Activated naive CD4-positive, alpha-beta T cell treated with anti-CD3 and anti-CD28 coated beads, Interleukin-2, amount 50 U/mL, for 72 hours (primary cell): ENCODE measurements at regions not wholly inside any gene's neighbourhood (a gene's known extent, or its start where the extent isn't known, plus 50 kb on each side); places are given as distances from the start of the nearest gene placed in this dataset.
A peak's percentile ranks its signal among the peaks of the same experiment; 100 is the strongest.
"Not testable (repeated sequence)": the region's sequence is repeated elsewhere in the genome, so short reads cannot be mapped to it uniquely, and the experiment has no call there.

Source experiments
- ATAC-seq, 2 donors: fragments of 150-1000 bp; cut with Tn5 transposase; 2 replicates each; pipeline ENCODE4 v1.10.0; 2021; ENCODE audit warnings: mild to moderate bottlenecking in 2 of 2, moderate library complexity in 2 of 2
- DNase-seq, 2 donors: peaks; one replicate each; pipeline ENCODE4 v3.0.0; 2021 to 2022; ENCODE audit warnings: low spot score in 2 of 2
- H3K27ac Mint-ChIP-seq, 2 donors: one replicate each; pipeline ENCODE4 v1.8.0; 2022; ENCODE audit warnings: mild to moderate bottlenecking in 2 of 2, mixed read lengths in 2 of 2
- H3K36me3 Mint-ChIP-seq, 2 donors: one replicate each; pipeline ENCODE4 v1.8.0; 2022; ENCODE audit warnings: mixed read lengths in 2 of 2
- H3K9me3 Mint-ChIP-seq, 2 donors: one replicate each; pipeline ENCODE4 v1.8.0; 2022; ENCODE audit warnings: mixed read lengths in 2 of 2

DNA sequence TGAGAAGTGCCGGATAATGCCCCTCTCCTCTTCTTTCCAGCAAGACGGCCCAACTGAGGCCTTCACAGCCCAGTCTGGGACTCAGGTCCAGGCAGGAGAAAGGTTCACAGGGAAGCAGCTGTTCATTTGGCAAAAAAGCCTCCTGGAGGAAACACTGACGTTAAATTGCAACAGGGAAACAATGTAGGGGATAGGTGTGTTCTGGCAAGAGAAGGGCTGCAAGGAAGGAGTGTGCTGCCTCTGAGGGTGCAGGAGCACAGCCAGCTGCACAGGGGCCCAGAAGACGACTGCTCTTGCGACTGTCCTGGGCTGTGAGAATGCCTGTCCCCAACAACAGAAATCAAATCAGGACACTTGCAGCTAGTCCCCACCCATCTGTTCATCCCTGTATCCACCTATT is 70.6 kb upstream of the PMEPA1 start:
- no peaks in the 10 kb centered on the region for H3K9me3 Mint-ChIP-seq
- DNase-seq, result no peak
- no peak for ATAC-seq
- no peak overlapping the region for H3K27ac Mint-ChIP-seq
- H3K36me3 Mint-ChIP-seq, result no peaks in the 10 kb centered on the region

DNA sequence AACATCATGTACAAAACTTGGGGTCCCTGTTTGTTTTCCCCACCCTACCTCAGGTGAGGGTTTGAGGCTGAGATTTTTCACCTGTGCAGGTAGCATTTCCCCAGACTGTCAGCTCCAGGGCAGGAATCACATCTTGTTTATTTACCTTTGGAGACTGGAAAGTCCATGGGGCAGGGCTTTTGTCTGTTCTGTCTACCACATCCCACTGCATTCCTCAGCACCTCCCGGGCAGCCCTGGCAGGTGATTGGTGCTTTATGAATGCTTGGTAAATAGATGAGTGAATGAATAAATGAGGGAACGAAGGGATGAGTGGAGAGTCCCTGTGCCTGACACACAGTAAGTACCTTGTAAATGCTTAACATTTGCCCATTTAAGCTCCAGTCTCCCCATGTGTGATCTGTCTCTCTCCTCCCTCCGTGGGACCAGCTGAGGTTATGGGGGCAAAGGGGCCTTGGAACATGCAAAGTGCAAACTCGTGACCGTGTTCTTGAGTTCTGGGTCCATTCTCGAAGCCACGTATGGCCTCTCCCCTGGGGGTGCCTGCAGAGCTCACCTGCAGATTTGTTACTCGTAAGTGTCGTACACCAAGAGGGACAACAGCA is 69.7 kb upstream of the PMEPA1 start:
- no peak for ATAC-seq
- no peaks in the 10 kb centered on the region for H3K9me3 Mint-ChIP-seq
- no peak overlapping the region for H3K27ac Mint-ChIP-seq
- DNase-seq, result no peak
- H3K36me3 Mint-ChIP-seq, result no peaks in the 10 kb centered on the region

DNA sequence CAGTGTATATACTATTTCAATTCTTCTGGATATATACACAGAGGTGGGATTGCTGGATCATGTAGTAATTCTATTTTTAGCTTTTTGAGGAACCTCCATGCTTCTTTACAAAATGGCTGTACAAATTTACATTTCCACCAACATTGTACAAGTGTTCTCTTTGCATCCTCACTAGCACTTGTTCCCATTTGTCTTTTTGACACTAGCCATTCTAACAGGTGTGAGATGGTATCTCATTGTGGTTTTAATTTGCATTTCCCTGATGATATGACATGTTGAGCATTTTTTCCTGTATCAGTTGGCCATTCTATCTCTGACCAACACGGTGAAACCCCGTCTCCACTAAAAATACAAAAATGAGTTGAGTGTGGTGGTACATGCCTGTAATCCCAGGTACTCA is 68.1 kb upstream of the PMEPA1 start:
- no peak overlapping the region for H3K27ac Mint-ChIP-seq
- no peaks in the 10 kb centered on the region for H3K36me3 Mint-ChIP-seq
- no peak for ATAC-seq
- H3K9me3 Mint-ChIP-seq, result no peaks in the 10 kb centered on the region
- no peak for DNase-seq

DNA sequence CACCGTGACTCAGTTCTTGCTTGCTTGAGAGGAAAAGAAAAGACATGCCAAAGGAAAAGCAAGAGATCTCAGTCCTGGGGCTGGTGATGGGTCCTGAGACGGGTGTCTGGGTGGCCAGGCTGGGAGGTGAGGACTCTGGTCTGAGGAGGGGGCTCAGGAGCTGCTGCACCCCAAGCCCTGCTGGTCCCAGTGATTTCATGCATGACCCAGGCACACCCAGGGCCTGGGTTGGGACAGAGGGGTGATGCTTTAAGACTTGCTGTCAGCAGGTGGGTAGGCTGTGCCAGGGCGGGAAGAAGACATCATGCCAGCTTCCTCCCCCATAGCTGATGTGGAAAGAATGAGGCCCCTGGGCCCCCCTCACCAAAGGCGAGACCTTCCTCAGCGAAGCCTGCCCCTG is 65.1 kb upstream of the PMEPA1 start:
- peak in 1 of 2 donors; percentile 18 for DNase-seq
- Mint-ChIP-seq H3K36me3 (no peaks in the 10 kb centered on the region), H3K9me3 (no peaks in the 10 kb centered on the region), H3K27ac (no peak overlapping the region)
- no peak for ATAC-seq

DNA sequence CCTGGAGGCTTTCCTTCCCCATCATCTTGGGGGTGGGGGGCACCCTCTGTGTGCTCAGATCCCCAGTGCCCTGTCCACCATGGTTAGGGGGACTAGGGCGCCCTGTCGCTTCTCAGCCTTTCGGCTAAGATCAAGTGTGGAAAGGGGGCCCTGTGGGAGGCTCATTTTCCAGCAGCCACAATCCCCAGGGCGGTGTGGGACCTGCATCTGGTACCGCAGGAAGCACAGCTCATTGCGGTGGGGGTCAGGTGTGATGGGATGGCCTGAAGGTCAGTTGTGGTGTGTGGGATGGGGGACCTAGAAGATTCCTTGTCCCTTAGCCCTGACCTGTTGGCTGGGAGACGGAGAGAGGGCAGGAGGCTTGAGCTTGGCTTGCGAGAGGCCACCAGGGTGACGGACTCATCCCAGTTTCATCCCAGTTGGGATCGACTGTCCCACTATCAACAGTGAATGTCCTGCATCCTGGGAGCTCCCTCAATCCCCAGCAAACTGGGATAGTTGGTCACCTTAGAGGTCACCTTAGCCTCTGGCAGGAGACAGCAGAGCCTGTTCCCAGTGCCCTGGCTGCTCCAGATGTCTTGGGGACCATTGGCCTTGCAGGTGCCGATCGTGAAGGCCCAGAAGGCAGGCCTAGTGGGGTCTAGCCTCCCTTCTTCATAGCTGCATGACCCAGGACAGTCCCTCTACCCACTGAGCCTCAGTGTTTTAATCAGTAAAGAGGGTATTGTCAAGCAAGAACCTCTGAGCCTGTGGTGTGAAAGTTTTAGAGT is 64.5 kb upstream of the PMEPA1 start:
- Mint-ChIP-seq H3K36me3 (no peaks in the 10 kb centered on the region), H3K9me3 (no peaks in the 10 kb centered on the region), H3K27ac (no peak overlapping the region)
- DNase-seq (peak in 1 of 2 donors; percentile 13), ATAC-seq (no peak)

DNA sequence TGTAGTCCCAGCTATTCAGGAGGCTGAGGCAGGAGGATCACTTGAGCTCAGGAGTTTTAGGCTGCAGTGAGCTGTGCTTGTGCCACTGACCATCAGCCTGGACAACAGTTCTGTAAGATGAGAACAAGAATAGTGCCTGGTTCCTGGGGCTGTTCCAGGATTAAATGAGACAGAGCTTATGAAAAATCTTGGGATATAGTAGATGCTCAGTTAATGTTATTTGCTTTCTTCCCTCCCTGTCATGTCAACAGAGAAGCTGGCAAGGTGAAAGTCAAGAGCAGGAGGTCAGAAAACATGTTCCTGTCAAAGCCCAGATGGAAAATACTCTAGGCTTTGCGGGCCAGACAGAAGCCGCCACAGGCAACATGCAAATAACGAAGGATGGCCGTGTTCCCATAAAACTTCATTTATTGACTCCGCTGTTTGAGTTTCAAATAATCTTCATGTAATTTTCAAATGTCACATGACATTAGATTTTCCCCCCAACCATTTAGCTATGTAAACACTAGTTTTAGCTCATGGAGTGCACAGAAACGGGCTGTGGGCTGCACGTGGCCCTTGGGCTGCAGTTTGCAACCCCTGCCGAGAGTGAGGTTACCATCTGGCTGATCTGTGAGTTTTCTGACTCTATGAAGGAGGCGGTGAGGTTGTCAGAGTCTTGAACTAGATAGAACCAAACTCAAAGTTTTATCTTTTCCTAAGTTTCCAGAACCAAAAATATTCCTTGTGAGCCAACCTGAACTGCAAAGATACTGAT is 63.4 kb upstream of the PMEPA1 start:
- H3K36me3 Mint-ChIP-seq, result no peaks in the 10 kb centered on the region
- ATAC-seq, result no peak
- H3K27ac Mint-ChIP-seq, result peak overlapping the region in 1 of 2 donors; percentile 53
- no peaks in the 10 kb centered on the region for H3K9me3 Mint-ChIP-seq
- DNase-seq, result no peak

DNA sequence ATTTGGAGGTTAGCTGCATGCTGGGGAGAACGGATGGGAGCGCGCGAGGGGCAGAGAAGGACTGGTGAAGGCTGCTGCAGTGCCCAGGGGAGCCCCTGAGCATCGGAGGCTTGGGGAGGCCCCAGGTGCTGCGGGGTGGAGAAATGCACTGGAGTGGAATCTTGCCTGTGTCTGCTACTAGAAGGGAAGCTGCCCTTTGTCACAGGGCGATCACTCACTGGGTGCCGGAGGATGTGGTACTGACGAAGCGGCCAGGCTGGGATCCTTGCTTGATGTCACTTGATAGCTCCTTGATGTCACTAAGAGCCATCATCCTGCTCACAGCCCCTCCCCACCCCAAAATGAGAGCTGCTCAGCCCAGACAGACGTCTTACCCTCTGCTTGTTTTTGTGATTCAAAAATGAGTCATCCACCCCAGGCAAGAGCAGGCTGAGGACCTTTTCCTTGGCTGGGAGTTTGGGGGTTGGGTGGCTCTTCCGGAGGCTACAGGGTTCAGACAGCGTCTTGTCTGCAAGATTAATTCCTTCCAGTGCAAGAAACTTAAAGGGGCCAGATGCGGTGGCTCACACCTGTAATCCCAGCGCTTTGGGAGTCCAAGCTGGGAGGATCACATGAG is 62.6 kb upstream of the PMEPA1 start:
- DNase-seq (no peak), ATAC-seq (peak; percentile 73 to 78)
- H3K9me3 Mint-ChIP-seq, result no peaks in the 10 kb centered on the region
- H3K27ac Mint-ChIP-seq, result peak overlapping the region in 1 of 2 donors; percentile 53
- no peaks in the 10 kb centered on the region for H3K36me3 Mint-ChIP-seq

DNA sequence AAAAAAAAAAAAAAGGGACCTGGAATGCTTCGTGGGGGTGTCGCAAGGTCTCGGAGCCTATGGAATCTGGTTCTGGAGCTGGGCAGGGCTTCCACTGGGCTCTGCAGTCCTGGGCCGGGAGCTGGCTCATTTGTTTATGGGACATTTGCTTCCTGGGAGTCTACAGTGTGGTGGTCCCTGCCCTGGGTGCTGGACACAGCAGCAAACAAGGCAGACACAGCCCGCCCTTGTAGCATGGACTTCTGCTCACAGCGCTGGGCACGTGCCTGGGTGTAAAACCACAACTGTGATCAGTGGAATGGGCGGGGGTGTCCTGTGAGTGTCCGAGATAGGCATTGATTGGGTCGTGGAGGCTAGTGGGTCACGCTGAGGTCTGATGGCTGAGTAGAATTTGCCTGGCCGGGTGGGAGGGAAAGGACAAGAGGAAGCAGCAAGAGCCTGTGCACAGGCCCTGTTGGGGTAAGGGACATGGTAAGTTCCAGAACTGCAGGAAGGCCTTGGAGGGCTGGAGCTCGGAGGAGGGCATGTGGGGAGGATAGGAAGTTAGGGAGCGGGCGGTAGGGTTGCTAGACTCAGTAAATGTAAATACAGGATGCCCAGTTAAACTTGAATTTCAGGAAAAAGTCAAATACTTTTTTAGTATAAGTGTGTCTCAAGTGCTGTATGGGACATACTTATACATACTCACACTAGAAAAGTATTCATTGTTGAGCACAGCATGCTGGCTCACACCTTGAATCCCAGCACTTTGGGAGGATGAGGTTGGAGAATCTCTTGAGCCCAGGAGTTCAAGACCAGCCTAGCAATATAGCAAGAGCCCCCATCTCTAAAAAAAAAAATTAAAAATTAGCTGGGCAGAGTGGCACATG is 61.3 kb upstream of the PMEPA1 start:
- Mint-ChIP-seq H3K36me3 (no peaks in the 10 kb centered on the region), H3K27ac (no peak overlapping the region), H3K9me3 (no peaks in the 10 kb centered on the region)
- ATAC-seq (no peak), DNase-seq (no peak)

DNA sequence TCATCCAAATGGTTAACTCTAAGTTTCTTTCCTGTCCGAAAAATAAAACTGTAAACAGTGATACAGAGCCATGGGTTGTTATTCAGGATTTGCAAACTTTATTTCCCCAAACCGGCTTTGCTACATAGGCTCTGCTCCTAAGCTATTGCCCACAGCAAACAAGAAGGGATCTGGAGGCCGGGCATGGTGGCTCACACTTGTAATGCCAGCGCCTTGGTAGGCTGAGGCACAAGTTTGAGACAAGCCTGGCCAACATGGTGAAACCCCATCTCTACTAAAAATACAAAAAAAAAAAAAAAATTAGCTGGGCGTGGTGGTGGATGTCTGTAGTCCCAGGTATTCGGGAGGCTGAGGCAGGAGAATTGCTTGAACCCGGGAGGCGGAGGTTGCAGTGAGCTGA is 60.6 kb upstream of the PMEPA1 start:
- not testable (repeated sequence) for H3K36me3 Mint-ChIP-seq, H3K27ac Mint-ChIP-seq, ATAC-seq, DNase-seq, H3K9me3 Mint-ChIP-seq

DNA sequence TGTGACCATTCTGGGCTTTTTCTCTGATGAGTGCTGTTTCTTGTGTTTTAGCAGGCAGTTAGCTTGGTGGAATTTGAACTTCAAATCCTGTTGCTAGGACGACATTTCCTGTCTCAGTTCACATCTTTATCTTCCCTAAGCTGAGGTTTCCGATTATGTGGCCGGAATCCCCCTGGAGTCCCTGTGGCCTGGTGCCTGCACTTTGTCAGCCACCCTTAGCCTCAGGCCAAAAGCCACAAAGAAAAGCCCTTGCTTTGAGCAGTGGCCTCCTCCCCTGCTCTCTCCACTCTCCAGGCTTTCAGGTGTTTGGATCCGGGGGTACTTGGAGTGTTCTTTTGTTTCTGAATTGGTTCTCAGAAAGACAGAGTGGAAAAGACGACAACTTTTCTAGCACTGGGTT is 59.9 kb upstream of the PMEPA1 start:
- ATAC-seq (peak in 1 of 2 donors; percentile 14), DNase-seq (no peak)
- no peaks in the 10 kb centered on the region for H3K36me3 Mint-ChIP-seq
- H3K27ac Mint-ChIP-seq, result no peak overlapping the region
- H3K9me3 Mint-ChIP-seq, result no peaks in the 10 kb centered on the region

DNA sequence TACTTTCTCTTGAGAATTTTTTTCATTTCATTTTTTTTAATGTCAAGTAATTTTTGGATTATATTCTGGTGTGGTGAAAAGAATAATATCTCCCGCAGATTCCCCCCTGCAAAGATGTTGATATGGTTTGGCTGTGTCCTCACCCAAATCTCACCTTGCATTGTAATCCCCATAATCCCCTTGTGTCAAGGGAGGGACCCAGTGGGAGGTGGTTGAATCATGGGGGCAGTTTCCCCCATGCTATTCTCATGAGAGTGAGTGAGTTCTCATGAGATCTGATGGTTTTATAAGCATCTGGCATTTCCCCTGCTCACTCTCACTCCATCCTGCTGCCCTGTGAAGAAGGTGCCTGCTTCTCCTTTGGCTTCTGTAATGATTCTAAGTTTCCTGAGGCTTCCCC is 58.7 kb upstream of the PMEPA1 start:
- DNase-seq, result no peak
- peaks cover 0 to 6% of the 10 kb centered on the region in 2 donors for H3K9me3 Mint-ChIP-seq

DNA sequence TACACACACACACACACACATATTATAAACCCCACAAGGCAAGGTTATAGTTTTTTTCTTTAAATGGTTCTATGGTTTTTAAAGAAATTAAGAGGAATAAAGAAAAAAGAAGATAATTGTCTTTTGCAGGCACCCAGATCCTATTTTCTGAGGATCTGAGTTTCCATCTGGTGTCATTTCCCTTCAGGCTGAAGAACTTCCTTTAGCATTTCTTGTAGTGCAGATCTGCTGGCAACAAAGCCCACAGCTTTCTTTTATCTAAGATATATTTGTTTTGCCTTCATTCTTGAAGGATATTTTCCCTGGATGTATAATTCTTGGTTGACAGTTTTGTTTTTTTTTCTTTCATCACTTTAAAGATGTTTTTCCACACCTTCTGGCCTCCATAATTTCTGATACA is 57.6 kb upstream of the PMEPA1 start:
- no peak for ATAC-seq
- no peak overlapping the region for H3K27ac Mint-ChIP-seq
- no peak for DNase-seq
- peaks cover 0 to 9% of the 10 kb centered on the region in 2 donors for H3K36me3 Mint-ChIP-seq
- H3K9me3 Mint-ChIP-seq, result peaks cover 0 to 9% of the 10 kb centered on the region in 2 donors

More for the DNA sequence above, 58.7 kb upstream of the PMEPA1 start:
- Mint-ChIP-seq H3K36me3 (peaks cover 0 to 6% of the 10 kb centered on the region in 2 donors), H3K27ac (no peak overlapping the region)
- ATAC-seq, result no peak

DNA sequence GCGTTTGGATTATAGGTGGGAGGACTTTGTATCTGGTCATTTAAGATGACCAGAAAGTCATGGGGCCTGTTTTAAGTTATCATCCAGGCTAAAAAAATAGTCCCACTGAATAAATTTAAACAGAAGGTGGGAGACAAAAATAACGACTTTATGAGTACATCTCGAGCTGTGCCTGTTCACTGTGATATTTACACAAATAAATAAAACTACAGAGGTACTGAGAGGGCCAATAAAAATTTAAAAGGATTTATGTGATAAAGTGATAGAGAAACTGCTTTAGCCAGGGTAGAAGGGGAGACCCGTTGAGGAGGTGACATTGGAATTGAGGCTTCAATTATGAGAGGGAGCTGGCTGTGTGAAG is 53.4 kb upstream of the PMEPA1 start:
- no peak overlapping the region for H3K27ac Mint-ChIP-seq
- ATAC-seq (no peak), DNase-seq (no peak)
- H3K36me3 Mint-ChIP-seq, result peaks cover 0 to 9% of the 10 kb centered on the region in 2 donors
- peaks cover 0 to 9% of the 10 kb centered on the region in 2 donors for H3K9me3 Mint-ChIP-seq

DNA sequence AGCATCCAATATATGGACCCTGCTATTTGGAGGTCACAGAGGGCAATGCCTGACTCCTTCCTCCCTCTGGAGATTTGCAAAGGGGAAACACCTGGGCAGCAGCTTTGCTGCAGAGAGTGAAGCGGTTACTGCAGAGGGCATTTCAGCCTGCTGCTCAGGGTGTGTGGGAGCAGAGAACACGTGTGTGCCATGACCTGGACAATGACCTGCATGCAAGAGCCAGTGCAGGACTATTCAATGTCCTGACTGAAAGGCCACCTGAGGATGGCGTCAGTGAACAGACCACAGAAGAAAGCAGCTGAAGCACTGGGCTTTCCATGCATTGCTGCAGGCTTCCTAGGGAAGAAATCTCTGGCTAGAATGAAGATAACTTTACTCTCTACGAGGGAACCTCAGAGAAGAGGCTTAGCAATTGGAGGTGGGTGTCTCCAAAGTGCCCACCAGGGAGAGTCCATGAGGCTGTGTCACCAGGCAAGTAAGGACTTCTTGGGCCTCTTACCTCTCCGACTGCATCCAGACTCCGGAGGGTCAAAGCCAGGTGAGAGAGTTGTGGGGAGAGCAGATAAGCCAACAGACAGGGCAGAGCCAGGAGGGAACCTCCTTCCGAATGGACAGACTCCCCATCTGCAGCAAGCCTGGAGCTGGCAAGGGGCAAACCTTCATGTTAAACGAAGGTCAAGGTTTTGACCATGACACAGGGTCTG is 52.9 kb upstream of the PMEPA1 start:
- no peak overlapping the region for H3K27ac Mint-ChIP-seq
- H3K36me3 Mint-ChIP-seq, result peaks cover 0 to 9% of the 10 kb centered on the region in 2 donors
- H3K9me3 Mint-ChIP-seq, result peaks cover 0 to 9% of the 10 kb centered on the region in 2 donors
- ATAC-seq, result no peak
- DNase-seq, result no peak

DNA sequence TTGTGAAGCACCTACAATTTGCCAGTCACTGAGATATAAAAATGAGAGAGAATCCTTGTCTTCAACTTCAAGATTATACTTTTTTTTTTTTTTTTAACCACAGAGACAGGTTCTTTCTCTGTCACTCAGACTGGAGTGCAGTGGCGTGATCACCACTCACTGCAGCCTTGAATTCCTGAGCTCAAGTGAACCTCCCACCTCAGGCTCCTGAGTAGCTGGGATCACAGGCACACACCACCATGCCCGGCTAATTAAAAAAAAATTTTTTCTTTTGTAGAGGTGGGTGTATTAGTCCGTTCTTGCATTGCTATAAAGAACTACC is 51.6 kb upstream of the PMEPA1 start:
- H3K27ac Mint-ChIP-seq, result peak overlapping the region in 1 of 2 donors; percentile 70
- ATAC-seq, result no peak
- peaks cover 0 to 9% of the 10 kb centered on the region in 2 donors for H3K36me3 Mint-ChIP-seq

More for the DNA sequence above, 51.6 kb upstream of the PMEPA1 start:
- DNase-seq, result no peak
- H3K9me3 Mint-ChIP-seq, result peaks cover 0 to 9% of the 10 kb centered on the region in 2 donors
